Stimulated activated naive CD8-positive, alpha-beta T cell treated with anti-CD3 and anti-CD28 coated beads, Interleukin-15, amount 100 ng/mL, for 72 hours (primary cell): ENCODE measurements at regions not wholly inside any gene's neighbourhood (a gene's known extent, or its start where the extent isn't known, plus 50 kb on each side); places are given as distances from the start of the nearest gene placed in this dataset.
"Not testable (repeated sequence)": the region's sequence is repeated elsewhere in the genome, so short reads cannot be mapped to it uniquely, and the experiment has no call there.

ENCODE experiments used
- ATAC-seq: fragments of 150-1000 bp; cut with Tn5 transposase; 2 replicates; pipeline ENCODE4 v1.10.0; 2021; ENCODE audit warnings: mild to moderate bottlenecking, moderate library complexity
- DNase-seq, 2 donors: peaks; one replicate each; pipeline ENCODE4 v3.0.0; 2021 to 2022
- H3K27ac Mint-ChIP-seq, 2 donors: one replicate each; pipeline ENCODE4 v1.8.0; 2022; ENCODE audit warnings: mild to moderate bottlenecking in 2 of 2, mixed read lengths in 2 of 2, moderate library complexity in 2 of 2
- H3K27me3 Mint-ChIP-seq: one replicate; pipeline ENCODE4 v1.8.0; 2022; ENCODE audit warnings: mixed read lengths
- H3K4me1 Mint-ChIP-seq: one replicate; pipeline ENCODE4 v1.8.0; 2022; ENCODE audit warnings: mild to moderate bottlenecking, mixed read lengths
- H3K4me3 Mint-ChIP-seq, 2 donors: one replicate each; pipeline ENCODE4 v1.8.0; 2022; ENCODE audit warnings: mild to moderate bottlenecking in 2 of 2, mixed read lengths in 2 of 2, moderate library complexity in 1 of 2
- H3K9me3 Mint-ChIP-seq, 2 donors: one replicate each; pipeline ENCODE4 v1.8.0; 2022; ENCODE audit warnings: mixed read lengths in 2 of 2

DNA sequence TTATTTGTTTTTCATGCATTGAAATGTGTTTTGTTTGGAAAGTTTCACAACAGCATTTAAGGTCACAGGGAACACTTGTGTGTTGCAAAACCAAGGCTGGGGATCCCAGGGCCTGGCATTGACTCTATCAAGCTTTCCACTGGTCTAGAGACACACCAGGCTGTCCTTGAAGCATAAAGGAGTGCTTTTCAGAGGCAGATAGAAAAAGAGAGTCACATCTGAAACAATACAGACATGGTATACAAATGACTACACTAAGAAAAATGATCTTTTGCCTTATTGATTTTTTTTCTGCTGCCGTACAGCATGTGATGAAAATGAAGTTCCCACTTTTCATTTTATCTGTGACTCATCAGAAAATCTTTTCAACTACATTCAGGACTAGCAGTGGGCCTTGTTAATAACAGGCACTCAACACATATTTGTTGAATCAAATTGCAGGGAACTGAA is 61.9 kb upstream of the ZCCHC2 start:
- no peak for DNase-seq
- Mint-ChIP-seq H3K4me3 (no peak overlapping the region), H3K27me3 (no peaks in the 10 kb centered on the region)

DNA sequence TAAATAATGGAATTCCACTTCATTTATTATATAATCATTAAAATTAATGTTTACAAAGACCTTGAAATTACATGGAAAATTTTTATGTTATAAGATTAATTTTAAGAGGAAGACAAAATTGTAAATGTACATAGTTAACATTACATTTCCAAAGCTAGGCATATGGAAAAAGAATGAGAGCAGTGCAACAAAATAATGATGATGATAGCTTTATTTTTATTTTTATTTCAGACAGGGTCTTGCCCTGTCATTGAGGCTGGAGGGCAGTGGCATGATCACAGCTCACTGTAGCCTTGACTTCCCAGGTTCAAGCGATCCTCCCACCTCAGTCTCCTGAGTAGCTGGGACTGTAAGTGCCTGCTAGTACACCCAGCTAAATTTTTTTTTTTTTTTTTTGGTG is 61.2 kb upstream of the ZCCHC2 start:
- no peak overlapping the region for H3K4me3 Mint-ChIP-seq
- H3K27ac Mint-ChIP-seq, result no peak overlapping the region
- ATAC-seq (no peak), DNase-seq (no peak)
- no peaks in the 10 kb centered on the region for H3K9me3 Mint-ChIP-seq
- no peaks in the 10 kb centered on the region for H3K4me1 Mint-ChIP-seq
- H3K27me3 Mint-ChIP-seq, result no peaks in the 10 kb centered on the region

More for the DNA sequence above, 61.9 kb upstream of the ZCCHC2 start:
- H3K27ac Mint-ChIP-seq, result no peak overlapping the region
- no peaks in the 10 kb centered on the region for H3K9me3 Mint-ChIP-seq
- H3K4me1 Mint-ChIP-seq, result no peaks in the 10 kb centered on the region
- no peak for ATAC-seq

DNA sequence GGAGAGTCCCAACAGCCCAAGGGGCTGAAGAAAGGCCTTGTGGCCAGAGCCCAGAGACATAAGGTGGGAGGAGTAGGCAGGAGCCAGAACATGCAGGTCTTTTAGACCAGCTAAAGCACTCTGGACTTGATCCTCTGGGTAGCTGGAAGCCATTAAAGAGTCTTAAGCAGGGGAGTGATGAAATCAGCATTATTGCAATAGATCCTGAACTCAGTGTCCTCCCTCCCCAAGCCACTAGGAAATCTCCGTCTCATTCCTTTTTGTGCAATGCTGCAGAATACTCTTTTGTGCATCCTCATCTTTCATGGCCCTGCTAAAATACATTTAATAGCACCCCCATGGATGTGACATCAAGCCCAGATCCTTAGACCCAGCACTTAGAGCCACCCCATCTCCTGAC is 58.6 kb upstream of the ZCCHC2 start:
- no peaks in the 10 kb centered on the region for H3K4me1 Mint-ChIP-seq
- ATAC-seq (no peak), DNase-seq (no peak)
- H3K9me3 Mint-ChIP-seq, result peaks cover 10 to 14% of the 10 kb centered on the region in 2 donors
- no peaks in the 10 kb centered on the region for H3K27me3 Mint-ChIP-seq
- no peak overlapping the region for H3K4me3 Mint-ChIP-seq
- H3K27ac Mint-ChIP-seq, result no peak overlapping the region

DNA sequence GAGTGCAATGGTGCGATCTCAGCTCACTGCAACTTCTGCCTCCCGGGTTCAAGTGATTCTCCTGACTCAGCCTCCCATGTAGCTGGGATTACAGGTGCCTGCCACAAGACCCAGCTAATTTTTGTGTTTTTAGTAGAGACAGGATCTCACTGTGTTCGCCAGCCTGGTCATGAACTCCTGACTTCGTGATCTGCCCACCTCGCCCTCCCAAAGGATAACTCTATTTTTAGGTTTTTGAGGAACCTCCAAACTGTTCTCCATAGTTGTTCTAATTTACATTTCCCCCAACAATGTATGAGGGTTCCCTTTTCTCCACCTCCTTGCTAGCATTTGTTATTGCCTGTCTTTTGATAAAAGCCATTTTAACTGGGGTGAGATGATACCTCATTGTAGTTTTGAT is 53.7 kb upstream of the ZCCHC2 start:
- not testable (repeated sequence) for H3K4me3 Mint-ChIP-seq, H3K27ac Mint-ChIP-seq, DNase-seq, H3K4me1 Mint-ChIP-seq, ATAC-seq
- H3K27me3 Mint-ChIP-seq, result peaks cover 13% of the 10 kb centered on the region
- peaks cover 35 to 53% of the 10 kb centered on the region in 2 donors for H3K9me3 Mint-ChIP-seq
